Subcutaneous abdominal adipose tissue (tissue), 5 donors: ENCODE measurements at regions not wholly inside any gene's neighbourhood (a gene's known extent, or its start where the extent isn't known, plus 50 kb on each side); places are given as distances from the start of the nearest gene placed in this dataset.
"Not testable (repeated sequence)": the region's sequence is repeated elsewhere in the genome, so short reads cannot be mapped to it uniquely, and the experiment has no call there.

Experiments used
- H3K27ac ChIP-seq: one replicate; pipeline ENCODE4 v1.7.0; 2013; ENCODE audit warnings: low read depth, mild to moderate bottlenecking, inconsistent platforms, low read length, moderate library complexity
- H3K27me3 ChIP-seq, 5 donors: one replicate each; pipeline ENCODE4 v1.7.0; 2013; ENCODE audit warnings: low read length in 5 of 5, inconsistent platforms in 1 of 5; ENCODE audit not compliant: control insufficient read depth in 5 of 5, insufficient read depth in 4 of 5
- H3K36me3 ChIP-seq, 5 donors: one replicate each; pipeline ENCODE4 v1.7.0; 2013; ENCODE audit warnings: low read length in 5 of 5; ENCODE audit not compliant: control insufficient read depth in 5 of 5, insufficient read depth in 5 of 5
- H3K4me1 ChIP-seq, 5 donors: one replicate each; pipeline ENCODE4 v1.7.0; 2013; ENCODE audit warnings: low read length in 5 of 5, mild to moderate bottlenecking in 3 of 5, moderate library complexity in 1 of 5; ENCODE audit not compliant: control insufficient read depth in 5 of 5, insufficient read depth in 5 of 5
- H3K4me3 ChIP-seq, 5 donors: one replicate each; pipeline ENCODE4 v1.7.0; 2013; ENCODE audit warnings: low read length in 5 of 5, low read depth in 1 of 5
- H3K9ac ChIP-seq, 5 donors: one replicate each; pipeline ENCODE4 v1.7.0; 2013; ENCODE audit warnings: low read length in 5 of 5, mild to moderate bottlenecking in 4 of 5, moderate library complexity in 3 of 5
- H3K9me3 ChIP-seq, 5 donors: one replicate each; pipeline ENCODE4 v1.7.0; 2013; ENCODE audit warnings: low read length in 5 of 5; ENCODE audit not compliant: control insufficient read depth in 5 of 5
- donor health status: healthy.
- donor health status: healthy.
- donor health status: healthy.
- donor health status: healthy.
- donor health status: healthy.

GRCh38 chr20:47960277-47960676 lies 175.0 kb upstream of the SULF2 start:
- Histone ChIP-seq H3K9ac (no peak overlapping the region), H3K36me3 (no peaks in the 10 kb centered on the region), H3K27ac (no peak overlapping the region), H3K9me3 (no peaks in the 10 kb centered on the region), H3K27me3 (peaks cover 5 to 10% (median 7%) of the 10 kb centered on the region in 5 donors), H3K4me1 (peaks cover 0 to 7% (median 0%) of the 10 kb centered on the region in 5 donors), H3K4me3 (no peak overlapping the region)

GRCh38 chr20:47957989-47958801 lies 172.9 kb upstream of the SULF2 start:
- not testable (repeated sequence) for H3K9me3 ChIP-seq, H3K4me3 ChIP-seq, H3K4me1 ChIP-seq, H3K27ac ChIP-seq, H3K9ac ChIP-seq, H3K36me3 ChIP-seq
- H3K27me3 ChIP-seq = peaks cover 5 to 14% (median 6%) of the 10 kb centered on the region in 5 donors

DNA sequence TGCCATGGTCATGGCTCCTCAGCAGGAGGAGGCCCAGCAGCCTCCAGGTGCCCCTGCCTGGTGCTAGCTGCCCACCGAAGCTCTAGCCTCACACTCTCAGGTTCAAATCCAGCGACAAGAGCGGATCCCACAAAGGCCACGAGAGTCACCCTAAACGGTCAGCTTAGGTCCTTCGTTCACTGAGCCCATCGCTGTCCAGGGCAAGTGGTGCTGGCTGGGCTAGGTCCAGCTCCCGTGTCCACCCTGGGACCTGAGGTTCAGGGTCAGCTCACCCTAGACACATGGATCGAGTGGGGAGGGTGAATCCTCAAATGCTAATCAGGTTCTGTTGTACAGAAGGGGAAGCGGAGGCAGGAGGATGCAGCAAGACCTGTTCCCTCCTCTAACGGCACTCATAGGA lies 171.9 kb upstream of the SULF2 start:
- no peak overlapping the region for H3K4me3 ChIP-seq
- no peaks in the 10 kb centered on the region for H3K9me3 ChIP-seq
- no peak overlapping the region for H3K27ac ChIP-seq
- H3K27me3 ChIP-seq = peaks cover 2 to 15% (median 8%) of the 10 kb centered on the region in 5 donors
- H3K36me3 ChIP-seq = no peaks in the 10 kb centered on the region
- no peak overlapping the region for H3K9ac ChIP-seq
- peaks cover 0 to 7% (median 0%) of the 10 kb centered on the region in 5 donors for H3K4me1 ChIP-seq

DNA sequence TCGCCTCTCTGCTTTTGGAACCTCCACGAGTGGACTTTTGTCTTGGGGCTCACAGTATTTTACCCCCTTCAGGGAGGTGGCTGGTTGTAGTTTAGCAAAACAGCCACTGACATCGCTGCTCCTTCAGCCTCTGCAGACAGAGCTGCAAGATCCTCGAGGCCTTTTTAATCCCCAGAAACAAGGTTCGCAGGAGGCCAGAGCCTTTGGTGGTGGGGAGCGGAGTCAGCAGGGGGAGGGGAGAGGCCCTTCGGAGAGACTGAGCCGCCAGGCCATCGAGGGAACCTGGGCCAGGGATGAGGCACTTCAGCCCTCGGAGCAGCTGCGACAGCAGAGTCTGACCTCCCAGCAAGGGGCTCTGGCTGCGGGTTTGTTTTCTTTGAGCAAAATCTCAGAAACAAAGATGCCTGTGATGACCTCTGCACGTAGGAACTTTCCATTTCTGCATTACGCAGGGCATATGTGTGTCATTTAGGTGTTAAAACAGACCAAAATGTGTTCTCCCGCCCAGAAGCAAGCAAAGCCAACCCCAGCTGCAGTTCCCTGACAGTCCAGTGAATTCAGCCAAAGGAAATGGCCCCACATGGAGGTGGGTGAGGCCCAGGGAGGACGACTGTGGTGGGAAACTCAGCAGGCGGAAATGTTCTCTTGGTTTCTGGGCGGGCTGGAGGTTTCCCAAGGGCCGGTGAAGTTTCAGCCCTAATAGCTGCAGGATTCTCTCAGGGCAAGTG lies 171.2 kb upstream of the SULF2 start:
- H3K4me3 ChIP-seq = no peak overlapping the region
- no peak overlapping the region for H3K27ac ChIP-seq
- H3K4me1 ChIP-seq = peaks cover 0 to 11% (median 0%) of the 10 kb centered on the region in 5 donors

DNA sequence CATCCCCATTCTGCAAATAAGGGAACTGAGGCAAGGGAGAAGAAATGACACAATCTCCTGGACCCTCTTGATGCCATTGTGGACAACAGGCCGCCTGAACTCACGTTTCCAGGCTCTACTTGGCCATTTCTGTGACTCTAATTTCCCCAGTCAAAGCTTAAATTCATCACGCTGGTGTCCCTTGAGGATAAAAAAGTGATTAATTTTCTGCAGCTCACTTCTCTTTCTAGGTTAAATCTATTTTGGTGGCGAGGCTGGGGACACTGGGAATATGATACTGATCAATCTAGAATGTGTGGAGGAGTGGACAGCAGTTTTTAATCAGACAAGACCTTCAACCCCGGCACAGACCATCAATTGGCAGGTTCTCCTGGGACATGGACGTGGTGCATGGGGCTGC lies 168.2 kb upstream of the SULF2 start:
- Histone ChIP-seq H3K27ac (no peak overlapping the region), H3K27me3 (peaks cover 2 to 15% (median 8%) of the 10 kb centered on the region in 5 donors), H3K9me3 (no peaks in the 10 kb centered on the region), H3K9ac (peak overlapping the region in 1 of 5 donors; percentile 10), H3K4me1 (peaks cover 0 to 20% (median 0%) of the 10 kb centered on the region in 5 donors), H3K4me3 (no peak overlapping the region), H3K36me3 (no peaks in the 10 kb centered on the region)

More for the DNA sequence above, 171.2 kb upstream of the SULF2 start:
- no peak overlapping the region for H3K9ac ChIP-seq
- no peaks in the 10 kb centered on the region for H3K9me3 ChIP-seq
- H3K27me3 ChIP-seq = peaks cover 2 to 15% (median 8%) of the 10 kb centered on the region in 5 donors
- no peaks in the 10 kb centered on the region for H3K36me3 ChIP-seq

- Histone ChIP-seq H3K27me3 (peaks cover under 1 to 13% (median 9%) of the 10 kb centered on the region in 5 donors), H3K4me1 (peaks cover 0 to 20% (median 0%) of the 10 kb centered on the region in 5 donors), H3K4me3 (no peak overlapping the region), H3K27ac (no peak overlapping the region), H3K36me3 (no peaks in the 10 kb centered on the region), H3K9ac (no peak overlapping the region), H3K9me3 (no peaks in the 10 kb centered on the region)
Observed at GRCh38 chr20:47952023-47952564, 166.8 kb upstream of the SULF2 start.

DNA sequence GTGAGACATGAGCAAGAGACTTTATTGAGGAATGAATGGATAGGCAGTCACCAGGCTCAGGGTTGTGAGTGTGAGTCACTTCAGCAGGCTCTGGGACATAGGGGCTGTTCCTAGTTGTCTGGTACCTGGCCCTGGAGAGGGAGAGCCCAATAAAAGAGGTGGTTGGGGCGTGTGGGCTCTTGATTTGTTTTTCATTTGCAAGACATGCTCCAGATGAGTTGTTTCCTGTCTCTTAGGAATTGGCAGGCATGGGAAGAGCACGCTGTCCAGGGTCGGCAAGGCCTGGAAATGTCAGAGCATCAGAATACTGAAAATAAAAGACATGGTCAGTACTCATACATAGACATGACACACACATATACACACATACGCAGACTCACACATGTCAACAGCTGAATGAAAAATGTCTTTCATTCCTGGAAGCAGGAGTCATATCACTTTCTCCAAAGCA lies 166.3 kb upstream of the SULF2 start:
- Histone ChIP-seq H3K4me3 (no peak overlapping the region), H3K9ac (no peak overlapping the region), H3K9me3 (no peaks in the 10 kb centered on the region), H3K4me1 (peaks cover 0 to 20% (median 0%) of the 10 kb centered on the region in 5 donors), H3K27me3 (peaks cover 0 to 8% (median 6%) of the 10 kb centered on the region in 5 donors), H3K36me3 (no peaks in the 10 kb centered on the region), H3K27ac (no peak overlapping the region)

- H3K9ac ChIP-seq = no peak overlapping the region
- H3K4me1 ChIP-seq = peaks cover 0 to 20% (median 0%) of the 10 kb centered on the region in 5 donors
- no peaks in the 10 kb centered on the region for H3K36me3 ChIP-seq
- no peaks in the 10 kb centered on the region for H3K9me3 ChIP-seq
- H3K27ac ChIP-seq = no peak overlapping the region
- no peak overlapping the region for H3K4me3 ChIP-seq
- H3K27me3 ChIP-seq = peaks cover 0 to 8% (median 4%) of the 10 kb centered on the region in 5 donors
Observed at GRCh38 chr20:47950913-47951283, 165.6 kb upstream of the SULF2 start.

- Histone ChIP-seq H3K4me3 (no peak overlapping the region), H3K9me3 (no peaks in the 10 kb centered on the region), H3K27me3 (peaks cover 0 to 8% (median 4%) of the 10 kb centered on the region in 5 donors), H3K4me1 (peaks cover 0 to 20% (median 0%) of the 10 kb centered on the region in 5 donors), H3K9ac (no peak overlapping the region), H3K27ac (no peak overlapping the region), H3K36me3 (no peaks in the 10 kb centered on the region)
Observed at GRCh38 chr20:47950124-47950912, 165.0 kb upstream of the SULF2 start.
